OCI-LY1 (cell line): ENCODE measurements at regions not wholly inside any gene's neighbourhood (a gene's known extent, or its start where the extent isn't known, plus 50 kb on each side); places are given as distances from the start of the nearest gene placed in this dataset.

Experiments
- H2AFZ ChIP-seq: fragments of 200-600 bp; sonication (generic), shearing (Covaris generic); 2 replicates; pipeline ENCODE4 v1.6.0; 2014; ENCODE audit warnings: antibody characterized with exemption, mild to moderate bottlenecking, low read length
- H3F3A ChIP-seq: fragments of 200-600 bp; sonication (generic), shearing (Covaris generic); 2 replicates; pipeline ENCODE4 v1.6.0; 2014; ENCODE audit warnings: mild to moderate bottlenecking, antibody characterized with exemption, low read length, moderate library complexity; ENCODE audit not compliant: insufficient read depth
- H3K27ac ChIP-seq: fragments of 200-600 bp; sonication (generic); 2 replicates; pipeline ENCODE4 v1.5.1; 2014; ENCODE audit warnings: low read length, mixed run types, mild to moderate bottlenecking, low read depth; ENCODE audit not compliant: poor library complexity, severe bottlenecking
- H3K27me3 ChIP-seq: fragments of 200-600 bp; sonication (generic); 2 replicates; pipeline ENCODE4 v1.6.0; 2014; ENCODE audit warnings: antibody characterized with exemption, mild to moderate bottlenecking, low read length, moderate library complexity; ENCODE audit not compliant: insufficient read depth
- H3K36me3 ChIP-seq: fragments of 200-600 bp; sonication (generic); 2 replicates; pipeline ENCODE4 v1.6.1; 2014; ENCODE audit warnings: mild to moderate bottlenecking, antibody characterized with exemption, low read length, moderate library complexity, mixed read lengths; ENCODE audit not compliant: insufficient read depth
- H3K4me1 ChIP-seq: fragments of 200-600 bp; sonication (generic); 2 replicates; pipeline ENCODE4 v1.5.1; 2014; ENCODE audit warnings: mild to moderate bottlenecking, low read length, moderate library complexity; ENCODE audit not compliant: insufficient read depth, severe bottlenecking
- H3K4me2 ChIP-seq: fragments of 200-600 bp; sonication (generic), shearing (Covaris generic); 2 replicates; pipeline ENCODE4 v1.6.1; 2014; ENCODE audit warnings: low read length
- H3K4me3 ChIP-seq: fragments of 200-600 bp; sonication (generic); 2 replicates; pipeline ENCODE4 v1.5.1; 2014; ENCODE audit warnings: low read length, low read depth, mild to moderate bottlenecking, mixed read lengths; ENCODE audit not compliant: poor library complexity, severe bottlenecking
- H3K79me2 ChIP-seq: fragments of 200-600 bp; shearing (Covaris generic); 2 replicates; pipeline ENCODE4 v1.6.1; 2016; ENCODE audit warnings: mixed run types, low read length, mixed read lengths; ENCODE audit not compliant: insufficient read depth
- H3K9ac ChIP-seq: fragments of 200-600 bp; sonication (generic), shearing (Covaris generic); 2 replicates; pipeline ENCODE4 v1.6.1; 2014; ENCODE audit warnings: mild to moderate bottlenecking, low read length, mixed read lengths
- H3K9me2 ChIP-seq: fragments of 200-600 bp; sonication (generic), shearing (Covaris generic); 2 replicates; pipeline ENCODE4 v1.6.1; 2014; ENCODE audit warnings: low read depth, mild to moderate bottlenecking, low read length, mixed read lengths
- H3K9me3 ChIP-seq: fragments of 200-600 bp; shearing (Covaris generic); 2 replicates; pipeline ENCODE4 v1.6.1; 2014; ENCODE audit warnings: low read length, mixed read lengths
- H4K20me1 ChIP-seq: fragments of 200-600 bp; sonication (generic), shearing (Covaris generic); 2 replicates; pipeline ENCODE4 v1.6.0; 2016; ENCODE audit warnings: mild to moderate bottlenecking, low read length; ENCODE audit not compliant: insufficient read depth
- CTCF ChIP-seq: fragments of 200-600 bp; sonication (generic), shearing (Covaris generic); IDR thresholded peaks from 2 replicates; pipeline ENCODE4 v1.5.1; 2017; ENCODE audit warnings: mild to moderate bottlenecking, antibody characterized with exemption, low read length, moderate library complexity, mixed read lengths
- EZH2 ChIP-seq: fragments of 200-600 bp; sonication (generic), shearing (Covaris generic); IDR thresholded peaks from 2 replicates; pipeline ENCODE4 v1.8.0; 2017; ENCODE audit warnings: borderline replicate concordance, mixed run types, mild to moderate bottlenecking, antibody characterized with exemption, low read length, moderate library complexity, mixed read lengths

GRCh38 chr15:87365186-87365585 is 891.4 kb downstream of the NTRK3 start:
- TF ChIP-seq CTCF (no peak), EZH2 (no peak)
- no peak overlapping the region for H3K4me2 ChIP-seq
- H3K9ac ChIP-seq, result no peak overlapping the region
- H2AFZ ChIP-seq, result no peak overlapping the region
- no peaks in the 10 kb centered on the region for H3K4me1 ChIP-seq
- no peaks in the 10 kb centered on the region for H3K9me2 ChIP-seq
- no peaks in the 10 kb centered on the region for H3K79me2 ChIP-seq
- H4K20me1 ChIP-seq, result no peaks in the 10 kb centered on the region
- H3K4me3 ChIP-seq, result no peak overlapping the region
- no peaks in the 10 kb centered on the region for H3K9me3 ChIP-seq
- no peaks in the 10 kb centered on the region for H3K27me3 ChIP-seq
- no peaks in the 10 kb centered on the region for H3K36me3 ChIP-seq
- H3K27ac ChIP-seq, result no peak overlapping the region
- H3F3A ChIP-seq, result no peaks in the 10 kb centered on the region

DNA sequence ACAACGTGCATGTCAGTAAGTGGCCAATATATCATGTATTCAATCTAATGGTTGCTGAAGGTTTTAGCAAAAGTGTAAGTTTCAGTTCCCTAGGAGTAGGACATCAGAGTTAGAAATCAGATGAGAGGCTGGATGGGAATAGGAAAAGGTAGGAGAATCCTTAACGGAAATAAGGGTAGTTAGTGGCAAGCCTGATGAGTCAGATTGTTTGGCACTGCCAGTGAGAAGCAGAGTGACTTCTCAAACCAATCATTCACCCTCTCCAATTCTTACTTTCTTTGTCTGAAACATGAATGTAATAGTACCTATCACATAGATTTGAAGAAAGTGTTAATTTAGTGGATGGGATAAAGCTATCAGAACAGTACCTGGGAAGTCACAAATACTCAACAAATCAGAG is 894.0 kb downstream of the NTRK3 start:
- no peaks in the 10 kb centered on the region for H4K20me1 ChIP-seq
- no peak overlapping the region for H3K4me2 ChIP-seq
- TF ChIP-seq CTCF (no peak), EZH2 (no peak)
- H2AFZ ChIP-seq, result no peak overlapping the region
- no peak overlapping the region for H3K27ac ChIP-seq
- no peaks in the 10 kb centered on the region for H3K9me3 ChIP-seq
- H3K36me3 ChIP-seq, result no peaks in the 10 kb centered on the region
- H3F3A ChIP-seq, result no peaks in the 10 kb centered on the region
- no peaks in the 10 kb centered on the region for H3K9me2 ChIP-seq
- no peaks in the 10 kb centered on the region for H3K27me3 ChIP-seq
- H3K4me1 ChIP-seq, result no peaks in the 10 kb centered on the region
- no peak overlapping the region for H3K9ac ChIP-seq
- no peaks in the 10 kb centered on the region for H3K79me2 ChIP-seq
- H3K4me3 ChIP-seq, result no peak overlapping the region

DNA sequence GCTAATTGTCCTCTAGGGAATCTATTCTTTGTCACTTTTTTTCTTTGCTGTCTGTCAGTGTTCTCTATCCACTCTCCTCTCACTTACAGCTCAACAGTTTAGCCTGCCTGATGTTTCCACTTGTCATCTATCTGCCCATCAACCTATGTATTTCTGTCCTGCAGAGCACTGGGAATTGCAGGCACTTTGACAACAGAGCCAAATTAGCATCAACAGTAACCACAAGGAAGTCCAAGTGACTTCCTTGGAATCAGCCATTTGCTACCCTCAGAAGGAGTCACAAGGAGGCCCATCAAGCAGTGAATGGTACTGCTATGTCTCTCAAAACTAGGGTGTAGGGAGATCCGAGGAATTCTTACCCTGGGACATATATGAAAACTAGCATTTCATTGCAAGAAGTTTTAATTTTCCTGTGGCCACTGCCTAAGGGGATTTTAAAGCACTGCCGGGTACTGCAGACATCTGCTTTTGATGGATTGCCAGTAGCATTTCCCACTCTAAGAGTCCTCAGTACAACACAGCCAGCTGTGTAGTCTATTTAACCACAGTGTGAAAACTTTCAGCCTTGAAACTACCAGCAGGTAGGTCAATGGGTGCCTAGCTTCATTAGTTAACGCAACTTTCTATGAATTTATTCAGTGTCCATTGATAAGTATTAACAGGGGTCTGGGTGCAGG is 898.8 kb downstream of the NTRK3 start:
- Histone ChIP-seq H3K27ac (no peak overlapping the region), H3K27me3 (no peaks in the 10 kb centered on the region), H3K36me3 (no peaks in the 10 kb centered on the region)

More for the DNA sequence above, 898.8 kb downstream of the NTRK3 start:
- TF ChIP-seq EZH2, result no peak
- TF ChIP-seq CTCF, result no peak
- Histone ChIP-seq H3K9me2 (no peaks in the 10 kb centered on the region), H3K9ac (no peak overlapping the region), H3F3A (no peaks in the 10 kb centered on the region), H3K4me3 (no peak overlapping the region), H3K4me2 (no peak overlapping the region), H3K79me2 (no peaks in the 10 kb centered on the region), H4K20me1 (no peaks in the 10 kb centered on the region), H3K9me3 (no peaks in the 10 kb centered on the region), H3K4me1 (no peaks in the 10 kb centered on the region), H2AFZ (no peak overlapping the region)
